H1 (cell line): ENCODE measurements at regions not wholly inside any gene's neighbourhood (a gene's known extent, or its start where the extent isn't known, plus 50 kb on each side); places are given as distances from the start of the nearest gene placed in this dataset.

Experiments
- CTBP2 ChIP-seq: IDR thresholded peaks from 2 replicates; pipeline ENCODE4 v1.7.0; 2011; ENCODE audit warnings: borderline replicate concordance, mild to moderate bottlenecking, moderate library complexity, mixed read lengths, low read length; ENCODE audit not compliant: insufficient read depth, insufficient read length
- GABPA ChIP-seq: IDR thresholded peaks from 2 replicates; pipeline ENCODE4 v1.6.1; 2011; ENCODE audit warnings: mild to moderate bottlenecking, low read length, moderate library complexity, borderline replicate concordance; ENCODE audit not compliant: insufficient read depth
- RBBP5 ChIP-seq: IDR thresholded peaks from 2 replicates; pipeline ENCODE4 v1.7.1; 2012; ENCODE audit warnings: low read depth, mild to moderate bottlenecking, inconsistent platforms, low read length, moderate library complexity, borderline replicate concordance

GRCh38 chr1:221381910-221382623 is 359.8 kb downstream of the DUSP10 start (continued):
- TF ChIP-seq CTBP2 (no peak), RBBP5 (no peak), GABPA (no peak)
